ENCODE measurements at regions not wholly inside any gene's neighbourhood (a gene's known extent, or its start where the extent isn't known, plus 50 kb on each side); places are given as distances from the start of the nearest gene placed in this dataset.

- no peak for TF ChIP-seq CTCF (conservative IDR thresholded peaks at IDR 0.05; ENCODE audit: low read length)
- no peak overlapping the region for H3K4me3 ChIP-seq (ENCODE audit: low read length)
- DNase-seq (ENCODE audit: low read depth): no peak
These were observed 357.1 kb downstream of the EN1 start for GRCh38 chr2:118490330-118490729.

GRCh38 chr2:118489712-118490299 is 357.6 kb downstream of the EN1 start:
- no peak overlapping the region for H3K4me3 ChIP-seq (ENCODE audit: low read length)
- DNase-seq (ENCODE audit: low read depth): no peak

GRCh38 chr2:118481299-118481698 is 366.1 kb downstream of the EN1 start:
- TF ChIP-seq CTCF (conservative IDR thresholded peaks at IDR 0.05; ENCODE audit: low read length): no peak
- H3K4me3 ChIP-seq (ENCODE audit: low read length): no peak overlapping the region

More at GRCh38 chr2:118489712-118490299, 357.6 kb downstream of the EN1 start:
- TF ChIP-seq CTCF (conservative IDR thresholded peaks at IDR 0.05; ENCODE audit: low read length): no peak

GRCh38 chr2:118479020-118479419 is 368.4 kb downstream of the EN1 start:
- no peak for DNase-seq (ENCODE audit: low read depth)
- no peak for TF ChIP-seq CTCF (conservative IDR thresholded peaks at IDR 0.05; ENCODE audit: low read length)
- no peak overlapping the region for H3K4me3 ChIP-seq (ENCODE audit: low read length)

More at GRCh38 chr2:118481299-118481698, 366.1 kb downstream of the EN1 start:
- DNase-seq (ENCODE audit: low read depth): no peak

- DNase-seq (ENCODE audit: low read depth): no peak
- TF ChIP-seq CTCF (conservative IDR thresholded peaks at IDR 0.05; ENCODE audit: low read length): no peak
- H3K4me3 ChIP-seq (ENCODE audit: low read length): no peak overlapping the region
These were observed 370.2 kb downstream of the EN1 start for GRCh38 chr2:118477111-118477862.

- no peak overlapping the region for H3K4me3 ChIP-seq (ENCODE audit: low read length)
- no peak for DNase-seq (ENCODE audit: low read depth)
- no peak for TF ChIP-seq CTCF (conservative IDR thresholded peaks at IDR 0.05; ENCODE audit: low read length)
These were observed 371.7 kb downstream of the EN1 start for GRCh38 chr2:118475622-118476205.

- DNase-seq (ENCODE audit: low read depth): no peak
- no peak for TF ChIP-seq CTCF (conservative IDR thresholded peaks at IDR 0.05; ENCODE audit: low read length)
- H3K4me3 ChIP-seq (ENCODE audit: low read length): no peak overlapping the region
These were observed 372.9 kb downstream of the EN1 start for GRCh38 chr2:118474541-118474920.
